GM12873 (cell line): ENCODE measurements at regions not wholly inside any gene's neighbourhood (a gene's known extent, or its start where the extent isn't known, plus 50 kb on each side); places are given as distances from the start of the nearest gene placed in this dataset.

Experiments
- TF ChIP-seq, protein P1 (sequence below): IDR thresholded peaks from 2 replicates; pipeline ENCODE4 v1.5.1; 2012; ENCODE audit warnings: low read depth, mild to moderate bottlenecking, moderate library complexity, low read length, control low read depth; ENCODE audit not compliant: insufficient read depth; ENCODE audit errors: missing control alignments

DNA sequence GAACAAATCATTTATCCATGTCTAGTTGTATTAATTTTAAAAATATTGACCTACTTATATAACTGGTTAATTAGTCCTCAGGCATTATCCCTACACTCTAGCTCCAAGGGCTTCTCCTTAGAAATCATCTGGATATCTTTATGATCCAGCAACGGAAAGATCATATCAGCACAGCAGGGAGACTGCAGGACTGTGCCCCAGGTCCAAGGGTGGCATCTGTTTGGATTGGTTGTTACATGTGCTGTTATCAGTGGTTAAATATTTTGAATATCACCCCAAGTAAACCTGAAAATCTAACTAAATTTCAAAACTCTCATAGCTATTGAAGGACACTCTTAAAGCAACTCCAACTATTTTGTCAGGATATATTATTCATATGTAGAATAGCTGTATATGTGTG lies 556.2 kb upstream of the ZEB2 start:
- TF ChIP-seq, protein P1, sequence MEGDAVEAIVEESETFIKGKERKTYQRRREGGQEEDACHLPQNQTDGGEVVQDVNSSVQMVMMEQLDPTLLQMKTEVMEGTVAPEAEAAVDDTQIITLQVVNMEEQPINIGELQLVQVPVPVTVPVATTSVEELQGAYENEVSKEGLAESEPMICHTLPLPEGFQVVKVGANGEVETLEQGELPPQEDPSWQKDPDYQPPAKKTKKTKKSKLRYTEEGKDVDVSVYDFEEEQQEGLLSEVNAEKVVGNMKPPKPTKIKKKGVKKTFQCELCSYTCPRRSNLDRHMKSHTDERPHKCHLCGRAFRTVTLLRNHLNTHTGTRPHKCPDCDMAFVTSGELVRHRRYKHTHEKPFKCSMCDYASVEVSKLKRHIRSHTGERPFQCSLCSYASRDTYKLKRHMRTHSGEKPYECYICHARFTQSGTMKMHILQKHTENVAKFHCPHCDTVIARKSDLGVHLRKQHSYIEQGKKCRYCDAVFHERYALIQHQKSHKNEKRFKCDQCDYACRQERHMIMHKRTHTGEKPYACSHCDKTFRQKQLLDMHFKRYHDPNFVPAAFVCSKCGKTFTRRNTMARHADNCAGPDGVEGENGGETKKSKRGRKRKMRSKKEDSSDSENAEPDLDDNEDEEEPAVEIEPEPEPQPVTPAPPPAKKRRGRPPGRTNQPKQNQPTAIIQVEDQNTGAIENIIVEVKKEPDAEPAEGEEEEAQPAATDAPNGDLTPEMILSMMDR, result no peak

DNA sequence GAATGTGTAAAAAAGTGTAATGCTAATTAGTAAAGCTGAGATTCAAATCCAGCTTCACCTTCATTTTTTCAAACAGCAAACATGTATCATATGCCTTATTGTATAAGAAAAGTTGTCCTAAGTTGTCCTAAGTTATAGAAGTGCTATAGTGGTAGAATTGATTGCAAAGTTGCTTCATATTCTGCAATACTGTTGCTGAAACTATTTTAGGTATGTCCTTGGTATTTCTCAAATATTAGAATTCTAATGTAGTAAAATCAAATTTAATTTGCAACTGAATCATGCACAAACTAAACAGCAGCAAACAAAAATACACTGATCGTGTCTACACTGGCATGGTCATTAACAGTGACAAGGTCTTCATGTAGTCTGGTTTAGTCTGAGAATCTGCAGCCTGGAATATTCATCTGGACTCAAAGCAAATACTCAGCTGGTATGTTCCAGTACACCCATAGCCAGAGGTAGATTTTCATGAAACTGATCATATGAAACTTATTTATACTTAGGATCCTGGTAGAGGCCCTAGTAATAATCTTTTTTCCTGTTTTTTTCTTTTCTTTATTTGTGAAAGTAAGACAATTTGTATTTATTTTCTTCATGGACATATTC lies 555.6 kb upstream of the ZEB2 start:
- TF ChIP-seq, protein P1, result no peak

DNA sequence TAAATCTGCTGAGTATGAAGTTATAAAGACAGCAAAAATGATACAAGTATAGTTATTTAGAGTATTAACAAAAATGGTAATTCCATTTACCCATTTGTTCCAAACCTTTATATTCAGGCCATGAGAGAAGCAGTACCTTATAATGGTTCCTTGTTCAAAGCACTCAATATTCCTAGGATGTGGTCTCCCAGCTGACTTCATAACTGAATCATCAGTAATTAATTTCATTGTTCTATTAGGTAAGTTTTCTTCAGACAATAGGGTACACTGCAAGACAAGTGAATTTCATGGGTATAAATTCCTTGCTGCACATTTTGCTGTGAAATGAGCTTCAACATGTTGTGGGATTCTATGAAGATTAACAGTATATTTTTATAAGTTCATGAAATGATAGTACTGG lies 550.8 kb upstream of the ZEB2 start:
- TF ChIP-seq, protein P1, result no peak

DNA sequence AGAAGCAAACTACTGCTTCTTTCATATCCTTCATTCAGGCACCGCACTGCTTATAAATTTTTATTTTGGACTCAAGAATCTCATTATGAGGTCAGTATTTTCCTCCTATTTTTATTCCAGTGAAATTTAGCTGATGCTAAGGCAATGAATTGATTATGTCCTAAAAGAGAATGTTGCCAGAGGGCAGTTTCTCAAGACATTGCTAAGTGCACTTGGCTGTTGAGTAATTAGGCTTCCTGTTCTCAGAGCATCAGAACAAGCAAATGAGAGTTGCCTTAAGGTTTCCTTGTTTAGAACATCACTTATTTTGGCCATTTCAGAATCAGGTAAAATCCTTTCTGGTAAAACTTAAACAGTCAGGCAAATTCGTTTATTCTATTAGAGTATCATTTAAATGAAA lies 548.6 kb upstream of the ZEB2 start:
- TF ChIP-seq, protein P1, result no peak

DNA sequence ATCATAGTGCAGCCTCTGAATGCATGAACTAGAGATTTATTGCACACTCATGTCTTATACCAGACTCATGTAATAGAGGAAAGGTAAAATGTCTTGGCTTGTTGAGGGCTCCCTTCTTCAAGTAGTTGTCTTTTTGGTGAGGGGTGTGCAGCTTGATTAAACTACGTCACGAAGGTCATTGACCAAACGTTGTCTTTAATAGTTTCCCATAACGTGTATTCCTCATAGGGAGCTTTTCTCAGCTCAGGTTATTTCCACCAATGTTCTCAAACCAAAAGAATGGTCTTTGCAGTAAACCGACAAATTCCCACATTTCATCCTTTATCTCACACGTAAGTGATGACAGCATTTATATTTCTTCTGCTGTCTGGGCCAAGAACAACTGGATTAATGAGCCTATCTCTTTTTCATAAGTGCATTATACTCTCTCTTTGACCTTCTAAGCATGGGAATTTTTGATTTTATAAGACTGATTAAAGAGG lies 547.7 kb upstream of the ZEB2 start:
- TF ChIP-seq, protein P1, result no peak

DNA sequence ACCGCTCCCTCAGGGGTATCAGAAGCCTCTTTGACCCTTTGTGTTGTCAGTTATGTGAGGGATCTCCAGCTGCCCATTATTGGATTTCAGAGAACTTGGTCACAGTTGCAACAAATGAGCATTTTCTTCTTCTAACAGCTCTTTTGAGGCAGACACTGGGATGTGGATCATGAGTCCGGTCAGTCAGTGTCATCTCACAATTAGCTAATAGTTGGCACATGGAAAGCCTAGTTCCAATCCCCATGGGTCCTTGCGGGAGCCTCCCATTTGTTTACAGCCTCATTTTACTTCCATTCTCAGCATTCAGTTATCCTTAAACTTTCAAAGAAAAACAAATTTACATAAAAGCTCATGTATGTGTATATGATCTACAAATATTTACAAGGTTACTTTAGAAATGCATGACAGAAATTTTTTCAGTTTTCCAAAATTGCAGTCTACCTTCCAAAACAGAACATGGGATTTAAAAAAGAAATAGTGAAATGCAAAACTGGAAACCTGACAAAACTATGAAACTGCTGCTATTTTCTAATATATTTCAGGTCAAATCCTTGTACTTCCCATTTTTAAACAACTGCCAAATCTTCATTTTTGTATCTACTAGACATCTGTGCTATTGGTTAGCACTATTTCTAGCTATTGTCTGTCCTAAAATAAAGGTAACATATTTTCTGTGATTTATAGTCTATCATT lies 547.1 kb upstream of the ZEB2 start:
- TF ChIP-seq, protein P1, result no peak

DNA sequence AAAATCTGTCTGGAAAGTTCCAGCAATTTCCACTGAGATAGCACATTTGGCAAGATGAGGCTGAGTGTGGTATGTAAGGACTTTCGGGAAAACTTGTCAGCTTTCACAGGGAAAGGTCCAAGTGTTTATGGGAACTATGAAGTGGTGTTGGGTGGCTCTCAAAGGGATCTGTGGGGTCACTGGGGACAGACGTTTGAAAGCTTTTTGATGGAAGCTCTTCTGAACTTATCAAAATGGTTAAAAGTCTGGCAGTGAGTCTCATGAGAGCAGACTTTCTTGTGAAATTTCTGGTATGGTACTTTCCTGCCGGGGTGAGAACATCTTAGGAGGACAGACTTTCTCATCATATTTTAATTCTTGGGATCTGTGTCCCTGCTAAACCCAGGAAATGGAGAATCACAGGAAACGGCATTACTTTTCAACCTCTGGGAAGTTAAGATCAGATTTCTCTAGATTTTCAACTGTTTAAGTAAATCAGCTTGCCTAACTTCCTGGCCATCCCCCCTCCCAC lies 546.3 kb upstream of the ZEB2 start:
- TF ChIP-seq, protein P1, result no peak
